ENCODE measurements at regions not wholly inside any gene's neighbourhood (a gene's known extent, or its start where the extent isn't known, plus 50 kb on each side); places are given as distances from the start of the nearest gene placed in this dataset.

DNA sequence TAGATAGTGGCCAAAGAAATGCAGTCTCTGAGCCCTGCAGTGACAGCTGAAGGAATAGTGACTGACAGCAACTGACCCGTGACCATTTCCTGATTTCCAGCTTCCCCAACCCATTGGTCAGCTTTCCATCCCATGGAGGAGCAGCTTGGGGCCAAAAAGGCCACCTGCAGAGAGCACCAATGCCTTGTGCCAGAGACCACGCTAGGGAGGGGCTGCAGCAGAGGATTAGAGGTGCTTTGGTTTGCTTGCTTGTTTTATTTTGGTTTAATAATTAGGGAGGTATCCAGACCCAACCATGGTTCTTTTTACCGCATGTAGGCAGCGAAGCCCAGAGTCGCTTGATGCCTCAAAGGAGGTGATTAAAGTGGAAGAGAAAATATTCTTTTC is 61.3 kb upstream of the SIAH1 start:
- no peak for TF ChIP-seq ZNF214 (tag by site-specific recombination; IDR thresholded peaks at IDR 0.05; ENCODE audit: borderline replicate concordance)
- TF ChIP-seq, protein P1, sequence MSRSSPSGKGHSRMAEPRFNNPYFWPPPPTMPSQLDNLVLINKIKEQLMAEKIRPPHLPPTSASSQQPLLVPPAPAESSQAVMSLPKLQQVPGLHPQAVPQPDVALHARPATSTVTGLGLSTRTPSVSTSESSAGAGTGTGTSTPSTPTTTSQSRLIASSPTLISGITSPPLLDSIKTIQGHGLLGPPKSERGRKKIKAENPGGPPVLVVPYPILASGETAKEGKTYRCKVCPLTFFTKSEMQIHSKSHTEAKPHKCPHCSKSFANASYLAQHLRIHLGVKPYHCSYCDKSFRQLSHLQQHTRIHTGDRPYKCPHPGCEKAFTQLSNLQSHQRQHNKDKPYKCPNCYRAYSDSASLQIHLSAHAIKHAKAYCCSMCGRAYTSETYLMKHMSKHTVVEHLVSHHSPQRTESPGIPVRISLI (tag by site-specific recombination; IDR thresholded peaks at IDR 0.05) = no peak
- TF ChIP-seq, protein P2, sequence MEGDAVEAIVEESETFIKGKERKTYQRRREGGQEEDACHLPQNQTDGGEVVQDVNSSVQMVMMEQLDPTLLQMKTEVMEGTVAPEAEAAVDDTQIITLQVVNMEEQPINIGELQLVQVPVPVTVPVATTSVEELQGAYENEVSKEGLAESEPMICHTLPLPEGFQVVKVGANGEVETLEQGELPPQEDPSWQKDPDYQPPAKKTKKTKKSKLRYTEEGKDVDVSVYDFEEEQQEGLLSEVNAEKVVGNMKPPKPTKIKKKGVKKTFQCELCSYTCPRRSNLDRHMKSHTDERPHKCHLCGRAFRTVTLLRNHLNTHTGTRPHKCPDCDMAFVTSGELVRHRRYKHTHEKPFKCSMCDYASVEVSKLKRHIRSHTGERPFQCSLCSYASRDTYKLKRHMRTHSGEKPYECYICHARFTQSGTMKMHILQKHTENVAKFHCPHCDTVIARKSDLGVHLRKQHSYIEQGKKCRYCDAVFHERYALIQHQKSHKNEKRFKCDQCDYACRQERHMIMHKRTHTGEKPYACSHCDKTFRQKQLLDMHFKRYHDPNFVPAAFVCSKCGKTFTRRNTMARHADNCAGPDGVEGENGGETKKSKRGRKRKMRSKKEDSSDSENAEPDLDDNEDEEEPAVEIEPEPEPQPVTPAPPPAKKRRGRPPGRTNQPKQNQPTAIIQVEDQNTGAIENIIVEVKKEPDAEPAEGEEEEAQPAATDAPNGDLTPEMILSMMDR (tag by site-specific recombination; IDR thresholded peaks at IDR 0.05) = no peak
- no peak for TF ChIP-seq ZNF792 (tag by site-specific recombination; IDR thresholded peaks at IDR 0.05)
- TF ChIP-seq ZNF768 (tag by site-specific recombination; IDR thresholded peaks at IDR 0.05) = no peak
- TF ChIP-seq, protein P3, sequence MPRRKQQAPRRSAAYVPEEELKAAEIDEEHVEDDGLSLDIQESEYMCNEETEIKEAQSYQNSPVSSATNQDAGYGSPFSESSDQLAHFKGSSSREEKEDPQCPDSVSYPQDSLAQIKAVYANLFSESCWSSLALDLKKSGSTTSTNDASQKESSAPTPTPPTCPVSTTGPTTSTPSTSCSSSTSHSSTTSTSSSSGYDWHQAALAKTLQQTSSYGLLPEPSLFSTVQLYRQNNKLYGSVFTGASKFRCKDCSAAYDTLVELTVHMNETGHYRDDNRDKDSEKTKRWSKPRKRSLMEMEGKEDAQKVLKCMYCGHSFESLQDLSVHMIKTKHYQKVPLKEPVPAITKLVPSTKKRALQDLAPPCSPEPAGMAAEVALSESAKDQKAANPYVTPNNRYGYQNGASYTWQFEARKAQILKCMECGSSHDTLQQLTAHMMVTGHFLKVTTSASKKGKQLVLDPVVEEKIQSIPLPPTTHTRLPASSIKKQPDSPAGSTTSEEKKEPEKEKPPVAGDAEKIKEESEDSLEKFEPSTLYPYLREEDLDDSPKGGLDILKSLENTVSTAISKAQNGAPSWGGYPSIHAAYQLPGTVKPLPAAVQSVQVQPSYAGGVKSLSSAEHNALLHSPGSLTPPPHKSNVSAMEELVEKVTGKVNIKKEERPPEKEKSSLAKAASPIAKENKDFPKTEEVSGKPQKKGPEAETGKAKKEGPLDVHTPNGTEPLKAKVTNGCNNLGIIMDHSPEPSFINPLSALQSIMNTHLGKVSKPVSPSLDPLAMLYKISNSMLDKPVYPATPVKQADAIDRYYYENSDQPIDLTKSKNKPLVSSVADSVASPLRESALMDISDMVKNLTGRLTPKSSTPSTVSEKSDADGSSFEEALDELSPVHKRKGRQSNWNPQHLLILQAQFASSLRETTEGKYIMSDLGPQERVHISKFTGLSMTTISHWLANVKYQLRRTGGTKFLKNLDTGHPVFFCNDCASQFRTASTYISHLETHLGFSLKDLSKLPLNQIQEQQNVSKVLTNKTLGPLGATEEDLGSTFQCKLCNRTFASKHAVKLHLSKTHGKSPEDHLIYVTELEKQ (tag by site-specific recombination; IDR thresholded peaks at IDR 0.05; ENCODE audit: borderline replicate concordance) = no peak
- no peak for TF ChIP-seq HOXA7 (CRISPR knock-in tag; IDR thresholded peaks at IDR 0.05; ENCODE audit: borderline replicate concordance)
- TF ChIP-seq KLF1 (tag by site-specific recombination; IDR thresholded peaks at IDR 0.05) = no peak
- TF ChIP-seq ZSCAN23 (tag by site-specific recombination; IDR thresholded peaks at IDR 0.05) = no peak
- TF ChIP-seq YY1 (tag by site-specific recombination; IDR thresholded peaks at IDR 0.05) = no peak
